K562 (cell line): ENCODE measurements at regions not wholly inside any gene's neighbourhood (a gene's known extent, or its start where the extent isn't known, plus 50 kb on each side); places are given as distances from the start of the nearest gene placed in this dataset.

Experiments
- ATAC-seq: fragments of 200-7000 bp; cut with Tn5 transposase; 3 replicates; pipeline ENCODE4 v1.9.1; 2020; ENCODE audit warnings: moderate library complexity
- BruUV-seq: library from RNA; stranded (reverse); fragments of 400-500 nt; replicated peaks from 2 replicates; lab custom pipeline; 2021; lab: Mats Ljungman, UMichigan
- CTCF ChIA-PET: fragments of 300-600 bp; formaldehyde crosslinking; extraction: SDS; loops from one replicate; lab custom pipeline; 2021; ENCODE audit warnings: low intra/inter-chr PET ratio; lab: Yijun Ruan, JAX
- POLR2A ChIA-PET: fragments of 300-600, 350-650 bp; sonication (Branson Sonifier 250); formaldehyde crosslinking; extraction: SDS; loops from one replicate; lab custom pipeline; 2021; ENCODE audit warnings: antibody characterized with exemption, inconsistent platforms; lab: Yijun Ruan, JAX
- DNase-seq, 4 experiments: peaks; one replicate each; pipeline versions ENCODE4 v3.0.0 to v3.0.0-alpha.2; 2011 to 2018; ENCODE audit warnings: low spot score in 3 of 4, mixed read lengths in 3 of 4; ENCODE audit errors: extremely low read depth in 1 of 4
- FAIRE-seq: peaks from 2 replicates; lab custom pipeline; 2011; peaks lifted over from hg19 to GRCh38; lab: Jason Lieb, UNC
- H2AFZ ChIP-seq: 2 replicates; pipeline ENCODE4 v1.6.0; 2011; ENCODE audit warnings: low read depth, low read length, control low read depth, inconsistent platforms
- H3K27ac ChIP-seq: fragments of 200-600 bp; 3 replicates; pipeline ENCODE4 v1.8.0; 2011; ENCODE audit warnings: low read depth, mild to moderate bottlenecking, control low read depth, inconsistent platforms, low read length, moderate library complexity, mixed read lengths; ENCODE audit errors: extremely low read depth
- H3K27me3 ChIP-seq, 2 experiments: fragments of 300-600 bp in 1 of 2; 2 replicates in 1 of 2; 3 replicates in 1 of 2; pipeline versions ENCODE4 v1.6.0 to v1.8.0; 2011; ENCODE audit warnings: inconsistent platforms in 2 of 2, low read length in 2 of 2, mild to moderate bottlenecking in 1 of 2, mixed read lengths in 1 of 2, moderate library complexity in 1 of 2; ENCODE audit not compliant: control insufficient read depth in 2 of 2, insufficient read depth in 2 of 2
- H3K36me3 ChIP-seq: fragments of 300-600 bp; 3 replicates; pipeline ENCODE4 v1.8.0; 2011; ENCODE audit warnings: mild to moderate bottlenecking, low read length, inconsistent platforms; ENCODE audit not compliant: control insufficient read depth, insufficient read depth
- H3K4me1 ChIP-seq, 2 experiments: fragments of 200-600 bp in 1 of 2; replicated peaks in 1 of 2; 2 replicates in 1 of 2; 3 replicates in 1 of 2; pipeline versions ENCODE4 v1.5.1 to v1.8.0; 2011; ENCODE audit warnings: inconsistent platforms in 2 of 2, low read length in 2 of 2, mild to moderate bottlenecking in 1 of 2, mixed read lengths in 1 of 2, moderate library complexity in 1 of 2; ENCODE audit not compliant: control insufficient read depth in 2 of 2, insufficient read depth in 2 of 2
- H3K4me2 ChIP-seq: 2 replicates; pipeline ENCODE4 v1.6.1; 2011; ENCODE audit warnings: low read length, control low read depth, inconsistent platforms, mixed read lengths; ENCODE audit not compliant: insufficient read depth
- H3K4me3 ChIP-seq: fragments of 200-600 bp; sonication (generic), shearing (Covaris generic); 2 replicates; pipeline ENCODE4 v1.5.1; 2016; ENCODE audit warnings: control low read depth, inconsistent platforms
- H3K79me2 ChIP-seq: fragments of 200-600 bp; 3 replicates; pipeline ENCODE4 v1.8.0; 2011; ENCODE audit warnings: low read length, inconsistent platforms; ENCODE audit not compliant: control insufficient read depth, insufficient read depth
- H3K9ac ChIP-seq, 2 experiments: 2 replicates each; pipeline versions ENCODE4 v1.6.0 to v1.6.1; 2011; ENCODE audit warnings: low read depth in 2 of 2, low read length in 2 of 2, control low read depth in 1 of 2, inconsistent platforms in 1 of 2, mild to moderate bottlenecking in 1 of 2, mixed read lengths in 1 of 2; ENCODE audit not compliant: insufficient read depth in 1 of 2
- H3K9me1 ChIP-seq: one replicate; pipeline ENCODE4 v1.6.0; 2011; ENCODE audit warnings: inconsistent platforms, mild to moderate bottlenecking, low read length, moderate library complexity; ENCODE audit not compliant: control insufficient read depth, insufficient read depth
- H3K9me3 ChIP-seq: replicated peaks from 2 replicates; pipeline ENCODE4 v1.5.1; 2011; ENCODE audit warnings: low read depth, low read length, inconsistent platforms; ENCODE audit not compliant: control insufficient read depth, insufficient read depth
- H4K20me1 ChIP-seq: replicated peaks from 2 replicates; pipeline ENCODE4 v1.6.1; 2011; ENCODE audit warnings: low read length, inconsistent platforms, mixed read lengths; ENCODE audit not compliant: control insufficient read depth, insufficient read depth
- ARID3A ChIP-seq: IDR thresholded peaks from 2 replicates; pipeline ENCODE4 v1.6.1; 2012; ENCODE audit warnings: low read depth, low read length, improper control_type of control experiment, borderline replicate concordance
- ATF6 ChIP-seq: sonication (generic); formaldehyde crosslinking; IDR thresholded peaks from 2 replicates; pipeline ENCODE4 v1.4.0; 2020; ENCODE audit warnings: mild to moderate bottlenecking, missing genetic modification reagents
- CEBPG ChIP-seq, 3 experiments: fragments of 200-800 bp in 1 of 3; sonication (Bioruptor generic) in 1 of 3; sonication (generic) in 1 of 3; formaldehyde crosslinking in 1 of 3; IDR thresholded peaks in 2 of 3; conservative IDR thresholded peaks in 1 of 3; 2 replicates each; pipeline versions ENCODE4 v1.6.1 to v1.8.0; 2016 to 2022; ENCODE audit warnings: missing compliant biosample characterization in 2 of 3, missing genetic modification characterization in 2 of 3, mild to moderate bottlenecking in 1 of 3, missing genetic modification reagents in 1 of 3
- CTCF ChIP-seq, 3 experiments: IDR thresholded peaks in 2 of 3; conservative IDR thresholded peaks in 1 of 3; 2 replicates each; pipeline ENCODE4 v1.5.1; 2011 to 2012; ENCODE audit warnings: low read length in 3 of 3, mild to moderate bottlenecking in 3 of 3, control low read depth in 2 of 3, improper control_type of control experiment in 1 of 3, inconsistent platforms in 1 of 3, low read depth in 1 of 3, mixed read lengths in 1 of 3, moderate library complexity in 1 of 3; ENCODE audit not compliant: insufficient read depth in 2 of 3
- FOXP4 ChIP-seq: sonication (generic); formaldehyde crosslinking; IDR thresholded peaks from 2 replicates; pipeline ENCODE4 v1.8.0; 2022; ENCODE audit warnings: mild to moderate bottlenecking, missing genetic modification reagents, borderline replicate concordance
- FUS ChIP-seq: fragments of 200-400 bp; formaldehyde crosslinking; optimal IDR thresholded peaks from 2 replicates; pipeline ENCODE3; 2017; ENCODE audit warnings: low read depth, low read length
- JUN ChIP-seq, 2 experiments: sonication (generic) in 1 of 2; formaldehyde crosslinking in 1 of 2; IDR thresholded peaks; 2 replicates each; pipeline versions ENCODE4 v1.6.1 to v1.8.0; 2012 to 2022; ENCODE audit warnings: borderline replicate concordance in 2 of 2, mild to moderate bottlenecking in 2 of 2, improper control_type of control experiment in 1 of 2, low read depth in 1 of 2, low read length in 1 of 2, missing genetic modification reagents in 1 of 2
- LARP7 ChIP-seq: fragments of 450-650 bp; IDR thresholded peaks from 2 replicates; pipeline ENCODE4 v1.6.1; 2016
- U2AF2 ChIP-seq: fragments of 200-400 bp; formaldehyde crosslinking; optimal IDR thresholded peaks from 2 replicates; pipeline ENCODE3; 2017; ENCODE audit warnings: low read depth, mild to moderate bottlenecking, low read length
- ZBTB1 ChIP-seq: sonication (generic); formaldehyde crosslinking; IDR thresholded peaks from 2 replicates; pipeline ENCODE4 v1.8.1; 2023; ENCODE audit warnings: missing genetic modification reagents, low read depth, mild to moderate bottlenecking, borderline replicate concordance
- ZNF121 ChIP-seq: sonication (generic); formaldehyde crosslinking; conservative IDR thresholded peaks from 2 replicates; pipeline ENCODE4 v1.8.0; 2022; ENCODE audit warnings: missing genetic modification reagents
- WGBS: fragments of 100-300 bp; shearing (Covaris generic); methylation state at CpG from one replicate; pipeline ENCODE4 v1.1.6; 2016; ENCODE audit warnings: low coverage, mixed read lengths; ENCODE audit not compliant: insufficient coverage; ENCODE audit errors: missing lambda C conversion rate; 5-methylcytosine and 5-hydroxymethylcytosine counted together
- in situ Hi-C: fragments of 300-500 bp; cut with MboI; formaldehyde crosslinking; loops from 4 replicates; pipeline ENCODE4 v1.15.0; 2018; ENCODE audit warnings: inconsistent platforms, mixed read lengths
- intact Hi-C: fragments of 100-400 bp; cut with micrococcal nuclease; formaldehyde crosslinking; loops from 2 replicates; pipeline ENCODE4 v1.14.2; 2022

GRCh38 chr13:64069892-64070291 is 2654.2 kb upstream of the PCDH20 start (continued):
- TF ChIP-seq ATF6 (CRISPR knock-in tag): no peak

- Histone ChIP-seq H3K9ac (no peak overlapping the region), H3K36me3 (no peaks in the 10 kb centered on the region), H3K9me3 (no peaks in the 10 kb centered on the region), H3K4me2 (no peak overlapping the region), H2AFZ (no peak overlapping the region), H3K4me3 (no peak overlapping the region), H3K27ac (no peak overlapping the region), H3K4me1 (0 out of 5 replicates have a peak, but pooled peaks cover 0 to 2% of the 10 kb centered on the region in 2 experiments), H4K20me1 (no peaks in the 10 kb centered on the region), H3K9me1 (no peaks in the 10 kb centered on the region), H3K79me2 (peaks cover 54% of the 10 kb centered on the region), H3K27me3 (no peaks in the 10 kb centered on the region)
- ATAC-seq (no peak), DNase-seq (no peak), FAIRE-seq (no peak)
- CTCF ChIA-PET: no interaction called here
- POLR2A ChIA-PET: no interaction called here
- no TSS peak for BruUV-seq
- no peak for TF ChIP-seq FOXP4 (CRISPR knock-in tag)
- TF ChIP-seq ZNF121 (CRISPR knock-in tag): no peak
- no peak for TF ChIP-seq ARID3A
- no peak for TF ChIP-seq FUS
- TF ChIP-seq CTCF (IDR thresholded peaks at IDR 0.05 in 2 of 3, conservative IDR thresholded peaks at IDR 0.05 in 1 of 3; ENCODE audit: insufficient read depth in 2 of 3, low read depth in 1 of 3, low read length in 3 of 3): no peak
- TF ChIP-seq LARP7: no peak
- no peak for TF ChIP-seq U2AF2
- TF ChIP-seq JUN (IDR thresholded peaks at IDR 0.05; ENCODE audit: borderline replicate concordance, low read depth, low read length): no peak
- TF ChIP-seq JUN (CRISPR knock-in tag; IDR thresholded peaks at IDR 0.05; ENCODE audit: borderline replicate concordance): no peak
- no peak for TF ChIP-seq CEBPG (CRISPR knock-in tag; IDR thresholded peaks at IDR 0.05)
- no peak for TF ChIP-seq CEBPG (tag; conservative IDR thresholded peaks at IDR 0.05 in 1 of 2, IDR thresholded peaks at IDR 0.05 in 1 of 2)
- no peak for TF ChIP-seq ZBTB1 (CRISPR knock-in tag)
- 67% methylated on average over 2 of the region's 2 CpGs for WGBS
- intact Hi-C loops: no loop called here
- in situ Hi-C loops: no loop called here
These were observed 2651.1 kb upstream of the PCDH20 start for GRCh38 chr13:64066711-64067110.
